Neuronal stem cell (in vitro differentiated cells): ENCODE measurements at regions not wholly inside any gene's neighbourhood (a gene's known extent, or its start where the extent isn't known, plus 50 kb on each side); places are given as distances from the start of the nearest gene placed in this dataset.

Experiments
- DNase-seq: peaks from one replicate; pipeline ENCODE4 v3.0.0-alpha.2; 2013; ENCODE audit warnings: low spot score
- H2AFZ ChIP-seq: one replicate; pipeline ENCODE4 v1.6.1; 2013; ENCODE audit warnings: mild to moderate bottlenecking, low read length, inconsistent platforms
- H2AK5ac ChIP-seq: 2 replicates; pipeline ENCODE4 v1.6.1; 2013; ENCODE audit warnings: low read depth, mild to moderate bottlenecking, inconsistent platforms, low read length, moderate library complexity, mixed read lengths
- H2BK120ac ChIP-seq: 2 replicates; pipeline ENCODE4 v1.6.1; 2013; ENCODE audit warnings: low read depth, mild to moderate bottlenecking, inconsistent platforms, low read length, moderate library complexity, mixed read lengths
- H2BK12ac ChIP-seq: one replicate; pipeline ENCODE4 v1.6.1; 2013; ENCODE audit warnings: low read length, inconsistent platforms
- H2BK15ac ChIP-seq: 2 replicates; pipeline ENCODE4 v1.6.1; 2013; ENCODE audit warnings: mild to moderate bottlenecking, low read length, inconsistent platforms, mixed read lengths
- H2BK5ac ChIP-seq: one replicate; pipeline ENCODE4 v1.6.1; 2013; ENCODE audit warnings: inconsistent platforms, mild to moderate bottlenecking, low read length, moderate library complexity
- H3K14ac ChIP-seq: one replicate; pipeline ENCODE4 v1.6.1; 2013; ENCODE audit warnings: low read length, inconsistent platforms
- H3K18ac ChIP-seq: 2 replicates; pipeline ENCODE4 v1.6.1; 2013; ENCODE audit warnings: low read length, inconsistent platforms
- H3K23ac ChIP-seq: 2 replicates; pipeline ENCODE4 v1.6.1; 2013; ENCODE audit warnings: low read depth, mild to moderate bottlenecking, mixed read lengths, low read length, inconsistent platforms; ENCODE audit not compliant: poor library complexity
- H3K27ac ChIP-seq: replicated peaks from 3 replicates; pipeline ENCODE4 v1.5.1; 2013; ENCODE audit warnings: low read length, inconsistent platforms
- H3K27me3 ChIP-seq, 3 experiments: 2 replicates each; pipeline ENCODE4 v1.6.1; 2013; ENCODE audit warnings: low read length in 3 of 3, mild to moderate bottlenecking in 2 of 3, inconsistent platforms in 1 of 3, low read depth in 1 of 3, mixed read lengths in 1 of 3, moderate library complexity in 1 of 3; ENCODE audit not compliant: control insufficient read depth in 3 of 3, insufficient read depth in 3 of 3
- H3K36me3 ChIP-seq, 2 donors: replicated peaks in 1 of 2; 2 replicates each; pipeline ENCODE4 v1.6.1; 2013; ENCODE audit warnings: low read length in 2 of 2; ENCODE audit not compliant: control insufficient read depth in 2 of 2, insufficient read depth in 2 of 2
- H3K4ac ChIP-seq: 2 replicates; pipeline ENCODE4 v1.6.1; 2013; ENCODE audit warnings: inconsistent platforms, mild to moderate bottlenecking, low read length, moderate library complexity
- H3K4me1 ChIP-seq, 2 donors: 1 replicate in 1 of 2; 2 replicates in 1 of 2; pipeline ENCODE4 v1.6.1; 2013; ENCODE audit warnings: low read length in 2 of 2, low read depth in 1 of 2; ENCODE audit not compliant: control insufficient read depth in 2 of 2, insufficient read depth in 1 of 2
- H3K4me2 ChIP-seq: one replicate; pipeline ENCODE4 v1.6.1; 2013; ENCODE audit warnings: mild to moderate bottlenecking, low read length, inconsistent platforms; ENCODE audit not compliant: insufficient read depth, poor library complexity, severe bottlenecking
- H3K4me3 ChIP-seq, 2 donors: 2 replicates each; pipeline ENCODE4 v1.5.1; 2013; ENCODE audit warnings: low read length in 2 of 2, mild to moderate bottlenecking in 2 of 2, inconsistent platforms in 1 of 2, moderate library complexity in 1 of 2
- H3K79me1 ChIP-seq: one replicate; pipeline ENCODE4 v1.6.1; 2013; ENCODE audit warnings: low read depth, mild to moderate bottlenecking, inconsistent platforms, low read length, moderate library complexity
- H3K9ac ChIP-seq: one replicate; pipeline ENCODE4 v1.6.1; 2013; ENCODE audit warnings: mild to moderate bottlenecking, low read depth, low read length, inconsistent platforms; ENCODE audit not compliant: poor library complexity
- H3K9me3 ChIP-seq, 2 donors: replicated peaks in 1 of 2; 2 replicates each; pipeline versions ENCODE3 to v1.6.1; 2013; ENCODE audit warnings: low read length in 2 of 2, mild to moderate bottlenecking in 2 of 2, inconsistent platforms in 1 of 2, low read depth in 1 of 2, mixed read lengths in 1 of 2, moderate library complexity in 1 of 2; ENCODE audit not compliant: control insufficient read depth in 2 of 2, insufficient read depth in 1 of 2
- H4K8ac ChIP-seq: one replicate; pipeline ENCODE4 v1.6.1; 2013; ENCODE audit warnings: low read depth, mild to moderate bottlenecking, inconsistent platforms, low read length, moderate library complexity
- H4K91ac ChIP-seq: one replicate; pipeline ENCODE4 v1.6.1; 2013; ENCODE audit warnings: low read length, low read depth, mild to moderate bottlenecking, inconsistent platforms; ENCODE audit not compliant: poor library complexity
- WGBS, 2 donors: extraction: QIAGEN DNeasy Blood & Tissue Kit; methylation state at CpG; one replicate each; pipeline ENCODE4 v1.1.7; 2013; ENCODE audit warnings: missing lambda C conversion rate in 2 of 2, mixed read lengths in 1 of 2; ENCODE audit not compliant: insufficient read length in 2 of 2, insufficient replicate concordance in 1 of 2; ENCODE audit errors: extremely low coverage in 2 of 2; 5-methylcytosine and 5-hydroxymethylcytosine counted together

GRCh38 chr9:79280691-79281090 lies 291.1 kb upstream of the TLE4 start:
- Histone ChIP-seq H3K4me2 (no peak overlapping the region), H3K23ac (no peak overlapping the region), H2BK5ac (no peak overlapping the region), H3K4me1 (no peaks in the 10 kb centered on the region), H4K8ac (no peak overlapping the region), H2BK120ac (no peak overlapping the region), H3K14ac (no peak overlapping the region), H3K4me3 (no peak overlapping the region), H3K4ac (no peak overlapping the region), H3K36me3 (no peaks in the 10 kb centered on the region), H2BK15ac (no peak overlapping the region), H3K27ac (no peak overlapping the region), H3K9ac (no peak overlapping the region), H4K91ac (no peak overlapping the region), H3K27me3 (peaks cover 0 to 8% (median 0%) of the 10 kb centered on the region in 3 experiments), H2BK12ac (no peak overlapping the region), H2AFZ (no peak overlapping the region), H3K9me3 (no peaks in the 10 kb centered on the region), H3K79me1 (no peaks in the 10 kb centered on the region), H2AK5ac (no peak overlapping the region), H3K18ac (no peak overlapping the region)
- no CpG with 5 or more reads among the region's 4 CpGs for WGBS, 2 donors
- no peak for DNase-seq

GRCh38 chr9:79284081-79284480 lies 287.7 kb upstream of the TLE4 start:
- Histone ChIP-seq H3K23ac (no peak overlapping the region), H2BK15ac (no peak overlapping the region), H3K14ac (no peak overlapping the region), H3K4me2 (no peak overlapping the region), H4K8ac (no peak overlapping the region), H3K27me3 (peaks cover 0 to under 1% (median 0%) of the 10 kb centered on the region in 3 experiments), H2AFZ (no peak overlapping the region), H2BK12ac (no peak overlapping the region), H2BK5ac (no peak overlapping the region), H3K27ac (no peak overlapping the region), H3K4me3 (no peak overlapping the region), H3K36me3 (no peaks in the 10 kb centered on the region), H2BK120ac (no peak overlapping the region), H3K4ac (no peak overlapping the region), H3K4me1 (peaks cover 4 to 17% of the 10 kb centered on the region in 2 donors), H3K9me3 (no peaks in the 10 kb centered on the region), H2AK5ac (no peak overlapping the region), H3K9ac (no peak overlapping the region), H4K91ac (no peak overlapping the region), H3K79me1 (no peaks in the 10 kb centered on the region), H3K18ac (no peak overlapping the region)
- DNase-seq = no peak

- Histone ChIP-seq H3K4me3 (no peak overlapping the region), H3K79me1 (no peaks in the 10 kb centered on the region), H2AK5ac (no peak overlapping the region), H4K8ac (no peak overlapping the region), H2BK120ac (no peak overlapping the region), H3K27me3 (no peaks in the 10 kb centered on the region), H3K4me1 (peaks cover 4 to 17% of the 10 kb centered on the region in 2 donors), H2BK15ac (no peak overlapping the region), H3K18ac (peak overlapping the region; percentile 25), H4K91ac (no peak overlapping the region), H3K9ac (no peak overlapping the region), H3K36me3 (no peaks in the 10 kb centered on the region), H3K23ac (no peak overlapping the region), H3K14ac (no peak overlapping the region), H2AFZ (peak overlapping the region; percentile 32), H3K27ac (peak overlapping the region; percentile 3), H3K9me3 (no peaks in the 10 kb centered on the region), H2BK5ac (no peak overlapping the region), H3K4ac (no peak overlapping the region), H2BK12ac (no peak overlapping the region), H3K4me2 (no peak overlapping the region)
- WGBS, 2 donors = no CpG with 5 or more reads among the region's 7 CpGs
- DNase-seq = peak; percentile 57
Measured at GRCh38 chr9:79286992-79287707, 284.6 kb upstream of the TLE4 start.

- no peaks in the 10 kb centered on the region for H3K27me3 ChIP-seq
Measured at GRCh38 chr9:79287708-79288290, 284.0 kb upstream of the TLE4 start.

More at GRCh38 chr9:79287708-79288290, 284.0 kb upstream of the TLE4 start:
- H3K36me3 ChIP-seq = no peaks in the 10 kb centered on the region
- peak overlapping the region; percentile 46 for H2AFZ ChIP-seq
- H3K18ac ChIP-seq = no peak overlapping the region
- H2BK120ac ChIP-seq = no peak overlapping the region
- H3K9me3 ChIP-seq = no peaks in the 10 kb centered on the region
- no peak overlapping the region for H3K14ac ChIP-seq
- H3K23ac ChIP-seq = no peak overlapping the region
- no CpG with 5 or more reads among the region's 4 CpGs for WGBS, 2 donors
- H2BK15ac ChIP-seq = no peak overlapping the region
- DNase-seq = no peak
- no peak overlapping the region for H2BK12ac ChIP-seq
- no peak overlapping the region for H2AK5ac ChIP-seq
- no peak overlapping the region for H3K4me2 ChIP-seq
- no peaks in the 10 kb centered on the region for H3K79me1 ChIP-seq
- no peak overlapping the region for H3K4ac ChIP-seq
- H4K8ac ChIP-seq = no peak overlapping the region
- no peak overlapping the region for H3K4me3 ChIP-seq
- H2BK5ac ChIP-seq = no peak overlapping the region
- H3K9ac ChIP-seq = no peak overlapping the region
- no peak overlapping the region for H4K91ac ChIP-seq
- H3K4me1 ChIP-seq = peaks cover 4 to 17% of the 10 kb centered on the region in 2 donors
- H3K27ac ChIP-seq = no peak overlapping the region
